ENCODE measurements at regions not wholly inside any gene's neighbourhood (a gene's known extent, or its start where the extent isn't known, plus 50 kb on each side); places are given as distances from the start of the nearest gene placed in this dataset.

GRCh38 chr4:170306208-170306607 is 216.5 kb upstream of the AADAT start:
- DNase-seq (ENCODE audit: low spot score) (no peak), ATAC-seq (ENCODE audit: low read depth) (no peak)
- H3K36me3 ChIP-seq (ENCODE audit: low read depth), result no peaks in the 10 kb centered on the region
- no peak overlapping the region for H3K4me3 ChIP-seq (ENCODE audit: severe bottlenecking)
- no peaks in the 10 kb centered on the region for H3K4me1 ChIP-seq (ENCODE audit: insufficient read depth, poor library complexity, severe bottlenecking)
- no peaks in the 10 kb centered on the region for H3K27me3 ChIP-seq (ENCODE audit: insufficient read depth, poor library complexity, severe bottlenecking)
- no peaks in the 10 kb centered on the region for H3K9me3 ChIP-seq (ENCODE audit: severe bottlenecking)
- no peak overlapping the region for H3K27ac ChIP-seq (ENCODE audit: poor library complexity, severe bottlenecking)
- no peak for TF ChIP-seq CTCF (IDR thresholded peaks at IDR 0.05; ENCODE audit: poor library complexity, severe bottlenecking)

GRCh38 chr4:170305627-170306026 is 215.9 kb upstream of the AADAT start:
- DNase-seq (ENCODE audit: low spot score), result no peak
- no peaks in the 10 kb centered on the region for H3K27me3 ChIP-seq (ENCODE audit: insufficient read depth, poor library complexity, severe bottlenecking)
- no peak for ATAC-seq (ENCODE audit: low read depth)
- no peaks in the 10 kb centered on the region for H3K4me1 ChIP-seq (ENCODE audit: insufficient read depth, poor library complexity, severe bottlenecking)
- no peak overlapping the region for H3K27ac ChIP-seq (ENCODE audit: poor library complexity, severe bottlenecking)
- no peak for TF ChIP-seq CTCF (IDR thresholded peaks at IDR 0.05; ENCODE audit: poor library complexity, severe bottlenecking)
- H3K9me3 ChIP-seq (ENCODE audit: severe bottlenecking), result no peaks in the 10 kb centered on the region
- H3K36me3 ChIP-seq (ENCODE audit: low read depth), result no peaks in the 10 kb centered on the region
- H3K4me3 ChIP-seq (ENCODE audit: severe bottlenecking), result no peak overlapping the region

GRCh38 chr4:170281027-170281426 is 191.3 kb upstream of the AADAT start:
- no peaks in the 10 kb centered on the region for H3K4me1 ChIP-seq (ENCODE audit: insufficient read depth, poor library complexity, severe bottlenecking)
- H3K27ac ChIP-seq (ENCODE audit: poor library complexity, severe bottlenecking), result no peak overlapping the region
- ATAC-seq (ENCODE audit: low read depth) (no peak), DNase-seq (ENCODE audit: low spot score) (no peak)
- H3K9me3 ChIP-seq (ENCODE audit: severe bottlenecking), result no peaks in the 10 kb centered on the region
- no peaks in the 10 kb centered on the region for H3K36me3 ChIP-seq (ENCODE audit: low read depth)
- H3K4me3 ChIP-seq (ENCODE audit: severe bottlenecking), result no peak overlapping the region
- H3K27me3 ChIP-seq (ENCODE audit: insufficient read depth, poor library complexity, severe bottlenecking), result no peaks in the 10 kb centered on the region
- no peak for TF ChIP-seq CTCF (IDR thresholded peaks at IDR 0.05; ENCODE audit: poor library complexity, severe bottlenecking)

- no peaks in the 10 kb centered on the region for H3K36me3 ChIP-seq (ENCODE audit: low read depth)
- no peak for DNase-seq (ENCODE audit: low spot score)
- H3K9me3 ChIP-seq (ENCODE audit: severe bottlenecking), result no peaks in the 10 kb centered on the region
- no peak overlapping the region for H3K27ac ChIP-seq (ENCODE audit: poor library complexity, severe bottlenecking)
- H3K4me1 ChIP-seq (ENCODE audit: insufficient read depth, poor library complexity, severe bottlenecking), result no peaks in the 10 kb centered on the region
- H3K4me3 ChIP-seq (ENCODE audit: severe bottlenecking), result no peak overlapping the region
- no peak for TF ChIP-seq CTCF (IDR thresholded peaks at IDR 0.05; ENCODE audit: poor library complexity, severe bottlenecking)
- no peak for ATAC-seq (ENCODE audit: low read depth)
- H3K27me3 ChIP-seq (ENCODE audit: insufficient read depth, poor library complexity, severe bottlenecking), result no peaks in the 10 kb centered on the region
Measured at GRCh38 chr4:170278460-170278859, 188.7 kb upstream of the AADAT start.

GRCh38 chr4:170274616-170275015 is 184.9 kb upstream of the AADAT start:
- ATAC-seq (ENCODE audit: low read depth) (no peak), DNase-seq (ENCODE audit: low spot score) (no peak)
- Histone ChIP-seq H3K27me3 (ENCODE audit: insufficient read depth, poor library complexity, severe bottlenecking) (no peaks in the 10 kb centered on the region), H3K4me1 (ENCODE audit: insufficient read depth, poor library complexity, severe bottlenecking) (no peaks in the 10 kb centered on the region), H3K4me3 (ENCODE audit: severe bottlenecking) (no peak overlapping the region), H3K27ac (ENCODE audit: poor library complexity, severe bottlenecking) (no peak overlapping the region), H3K9me3 (ENCODE audit: severe bottlenecking) (no peaks in the 10 kb centered on the region), H3K36me3 (ENCODE audit: low read depth) (no peaks in the 10 kb centered on the region)
- TF ChIP-seq CTCF (IDR thresholded peaks at IDR 0.05; ENCODE audit: poor library complexity, severe bottlenecking), result no peak
